ENCODE measurements at regions not wholly inside any gene's neighbourhood (a gene's known extent, or its start where the extent isn't known, plus 50 kb on each side); places are given as distances from the start of the nearest gene placed in this dataset.

DNA sequence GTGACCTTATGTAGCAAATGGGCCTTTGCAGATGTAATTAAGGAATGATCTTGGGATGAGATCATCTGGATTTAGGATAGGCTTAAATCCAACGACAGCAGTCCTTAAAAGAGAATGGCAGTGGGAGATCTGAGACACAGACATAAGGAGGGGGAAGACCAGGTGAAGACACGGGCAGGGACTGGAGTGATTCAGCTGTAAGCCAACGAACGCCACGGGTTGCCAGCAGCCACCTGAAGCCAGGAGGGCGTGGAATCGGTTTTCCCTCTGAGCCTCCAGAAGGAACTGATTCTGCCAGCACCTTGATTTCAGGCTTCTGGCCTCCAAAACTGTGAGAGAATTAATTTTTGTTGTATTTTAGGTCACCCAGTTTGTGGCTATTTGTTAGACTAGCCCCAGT is 218.6 kb upstream of the ANKRD55 start:
- TF ChIP-seq, protein P1, sequence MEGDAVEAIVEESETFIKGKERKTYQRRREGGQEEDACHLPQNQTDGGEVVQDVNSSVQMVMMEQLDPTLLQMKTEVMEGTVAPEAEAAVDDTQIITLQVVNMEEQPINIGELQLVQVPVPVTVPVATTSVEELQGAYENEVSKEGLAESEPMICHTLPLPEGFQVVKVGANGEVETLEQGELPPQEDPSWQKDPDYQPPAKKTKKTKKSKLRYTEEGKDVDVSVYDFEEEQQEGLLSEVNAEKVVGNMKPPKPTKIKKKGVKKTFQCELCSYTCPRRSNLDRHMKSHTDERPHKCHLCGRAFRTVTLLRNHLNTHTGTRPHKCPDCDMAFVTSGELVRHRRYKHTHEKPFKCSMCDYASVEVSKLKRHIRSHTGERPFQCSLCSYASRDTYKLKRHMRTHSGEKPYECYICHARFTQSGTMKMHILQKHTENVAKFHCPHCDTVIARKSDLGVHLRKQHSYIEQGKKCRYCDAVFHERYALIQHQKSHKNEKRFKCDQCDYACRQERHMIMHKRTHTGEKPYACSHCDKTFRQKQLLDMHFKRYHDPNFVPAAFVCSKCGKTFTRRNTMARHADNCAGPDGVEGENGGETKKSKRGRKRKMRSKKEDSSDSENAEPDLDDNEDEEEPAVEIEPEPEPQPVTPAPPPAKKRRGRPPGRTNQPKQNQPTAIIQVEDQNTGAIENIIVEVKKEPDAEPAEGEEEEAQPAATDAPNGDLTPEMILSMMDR (IDR thresholded peaks at IDR 0.05; ENCODE audit: borderline replicate concordance, insufficient read depth, low read depth, low read length): no peak
- no peak overlapping the region for H3K4me3 ChIP-seq (ENCODE audit: low read depth, low read length)

DNA sequence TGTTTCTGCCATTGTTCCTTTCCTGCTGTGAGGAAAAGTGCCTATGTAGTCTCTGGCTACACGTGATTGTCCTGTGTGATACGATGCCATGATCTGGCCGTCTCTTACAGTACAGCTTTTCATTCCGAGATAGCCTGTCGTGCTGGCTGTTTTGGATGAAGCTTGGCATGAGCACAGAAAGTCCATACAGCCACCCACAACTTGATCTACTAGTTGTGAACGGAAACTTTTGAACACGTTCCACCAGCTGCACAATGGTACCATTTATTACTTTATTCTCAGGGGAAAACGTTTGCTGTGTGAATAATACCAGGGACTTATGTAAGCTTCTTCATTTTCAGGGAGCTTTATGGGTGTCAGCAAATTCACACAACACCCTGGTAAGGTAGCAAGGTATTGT is 217.6 kb upstream of the ANKRD55 start:
- TF ChIP-seq, protein P1 (IDR thresholded peaks at IDR 0.05; ENCODE audit: borderline replicate concordance, insufficient read depth, low read depth, low read length): no peak

DNA sequence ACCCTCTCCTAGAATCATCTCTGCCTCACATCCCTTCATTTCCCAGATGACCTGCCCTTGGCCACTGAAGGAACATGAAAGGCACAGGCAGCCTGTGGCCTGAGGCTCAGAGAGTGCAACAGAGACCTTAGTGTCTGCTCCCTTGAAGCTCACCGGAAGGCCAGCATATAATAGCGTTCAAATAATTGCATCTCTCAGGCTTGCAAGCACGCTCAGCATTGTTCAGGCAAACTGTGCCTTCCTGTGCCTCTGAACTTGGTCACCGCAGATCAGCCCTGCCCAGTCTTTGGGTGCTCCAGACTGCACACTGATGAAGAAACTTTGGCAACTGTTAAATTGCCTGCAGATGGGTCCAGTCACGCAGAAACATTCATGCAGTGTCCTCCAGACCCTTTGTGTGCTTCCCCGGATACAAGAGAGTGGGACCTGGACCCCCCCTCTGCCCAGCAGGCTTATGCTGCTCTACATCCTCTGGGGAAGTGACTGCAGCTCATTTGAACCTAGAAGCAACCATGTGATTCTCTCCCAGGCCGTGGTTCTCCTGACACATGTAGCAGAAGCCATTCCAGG is 216.0 kb upstream of the ANKRD55 start:
- no peak overlapping the region for H3K4me3 ChIP-seq (ENCODE audit: low read depth, low read length)
- TF ChIP-seq, protein P1 (IDR thresholded peaks at IDR 0.05; ENCODE audit: borderline replicate concordance, insufficient read depth, low read depth, low read length): no peak

More for the DNA sequence above, 217.6 kb upstream of the ANKRD55 start:
- H3K4me3 ChIP-seq (ENCODE audit: low read depth, low read length): no peak overlapping the region

DNA sequence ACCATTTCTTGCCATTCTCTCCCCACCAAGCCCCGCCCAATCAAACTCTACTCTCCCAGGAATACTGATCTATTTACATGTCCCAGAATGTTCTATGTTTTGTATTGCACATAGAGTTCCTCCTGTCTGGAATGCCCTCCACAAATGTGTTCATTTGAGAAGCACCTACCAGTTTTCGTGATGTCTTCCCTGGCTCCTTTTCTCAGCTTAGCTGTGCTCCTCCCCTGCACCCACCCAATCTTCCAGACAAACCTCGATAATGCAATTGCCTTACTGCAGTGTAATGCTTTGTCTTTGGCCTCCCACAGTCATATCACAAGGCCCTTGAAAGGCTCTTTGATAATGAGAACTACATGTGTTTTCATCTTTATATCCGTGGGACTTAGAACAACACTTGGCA is 214.5 kb upstream of the ANKRD55 start:
- H3K4me3 ChIP-seq (ENCODE audit: low read depth, low read length): no peak overlapping the region
- TF ChIP-seq, protein P1 (IDR thresholded peaks at IDR 0.05; ENCODE audit: borderline replicate concordance, insufficient read depth, low read depth, low read length): no peak

DNA sequence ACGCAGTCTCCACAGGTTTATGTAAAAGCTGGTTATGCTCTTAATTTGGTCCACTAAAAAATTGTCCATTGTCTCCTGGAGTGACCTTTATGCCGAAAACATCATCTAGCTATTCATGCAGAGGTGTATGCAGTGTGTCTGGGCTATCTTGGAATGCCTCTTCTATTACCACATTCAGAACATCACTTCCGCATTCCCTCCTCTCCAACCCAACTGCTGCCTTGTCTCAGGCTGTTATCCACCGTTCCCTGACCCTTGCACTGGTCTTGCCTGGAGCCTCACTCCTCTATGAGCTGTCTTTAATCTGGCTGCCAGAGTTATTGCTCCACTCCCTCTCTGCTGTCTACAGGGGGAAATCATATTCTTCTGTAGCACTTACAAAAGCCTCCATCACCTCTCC is 214.1 kb upstream of the ANKRD55 start:
- no peak overlapping the region for H3K4me3 ChIP-seq (ENCODE audit: low read depth, low read length)
- TF ChIP-seq, protein P1 (IDR thresholded peaks at IDR 0.05; ENCODE audit: borderline replicate concordance, insufficient read depth, low read depth, low read length): no peak

DNA sequence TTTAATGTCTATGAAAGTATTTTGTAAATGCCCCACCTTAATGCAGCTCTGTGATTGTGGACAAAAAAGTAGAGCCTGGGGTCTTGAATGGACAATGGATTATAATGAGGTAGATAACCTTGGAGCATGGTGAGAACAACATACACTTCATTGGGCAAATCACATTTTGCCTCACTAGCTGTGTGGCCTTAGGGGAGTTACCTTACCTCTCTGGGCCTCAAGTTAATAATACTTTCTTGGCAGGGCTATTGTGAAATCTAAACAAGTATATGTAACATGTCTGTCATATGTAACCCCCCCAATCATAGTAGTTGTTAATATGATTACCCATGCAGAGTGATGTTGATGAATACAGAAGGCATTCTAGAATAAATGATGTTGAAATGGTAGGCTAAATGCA is 213.6 kb upstream of the ANKRD55 start:
- H3K4me3 ChIP-seq (ENCODE audit: low read depth, low read length): no peak overlapping the region
- TF ChIP-seq, protein P1 (IDR thresholded peaks at IDR 0.05; ENCODE audit: borderline replicate concordance, insufficient read depth, low read depth, low read length): no peak

DNA sequence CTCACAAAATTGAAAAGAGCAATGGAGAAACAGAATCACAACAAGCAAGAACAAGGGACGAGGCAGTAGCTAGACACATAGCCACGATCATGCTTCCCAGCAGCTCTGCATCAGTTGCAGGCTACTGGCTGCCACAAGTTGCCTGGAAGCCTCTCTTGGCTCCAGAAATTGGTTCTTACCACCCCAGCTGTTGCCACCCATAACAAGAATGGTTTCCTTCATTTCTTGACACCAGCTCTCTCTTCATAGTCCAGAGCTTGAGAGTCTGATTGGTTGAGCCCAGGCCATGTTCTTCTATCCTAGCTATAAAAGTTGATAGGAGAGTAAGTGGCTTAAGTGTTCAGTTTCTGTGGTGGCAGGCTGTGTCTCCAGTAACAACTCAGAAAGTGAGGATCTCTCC is 210.7 kb upstream of the ANKRD55 start:
- no peak overlapping the region for H3K4me3 ChIP-seq (ENCODE audit: low read depth, low read length)

More for the DNA sequence above, 210.7 kb upstream of the ANKRD55 start:
- TF ChIP-seq, protein P1 (IDR thresholded peaks at IDR 0.05; ENCODE audit: borderline replicate concordance, insufficient read depth, low read depth, low read length): no peak

Data from GM12875 (cell line).